Breast epithelium (tissue), 3 donors: ENCODE measurements at regions not wholly inside any gene's neighbourhood (a gene's known extent, or its start where the extent isn't known, plus 50 kb on each side); places are given as distances from the start of the nearest gene placed in this dataset.

Experiments used
- CTCF ChIP-seq, 3 donors: fragments of 450-650 bp; IDR thresholded peaks; one replicate each; pipeline ENCODE4 v1.5.1; 2016 to 2017; ENCODE audit warnings: antibody characterized with exemption in 3 of 3, mild to moderate bottlenecking in 3 of 3, moderate library complexity in 3 of 3
- POLR2A ChIP-seq: fragments of 450-650 bp; IDR thresholded peaks from one replicate; pipeline ENCODE4 v1.6.1; 2016; ENCODE audit warnings: antibody characterized with exemption, mild to moderate bottlenecking, moderate library complexity

- TF ChIP-seq CTCF (IDR thresholded peaks at IDR 0.05), result no peak
- no peak for TF ChIP-seq POLR2A
Observed at GRCh38 chr2:208948073-208948472, 475.8 kb upstream of the MAP2 start.
